Ascending aorta (tissue), 2 donors: ENCODE measurements at regions not wholly inside any gene's neighbourhood (a gene's known extent, or its start where the extent isn't known, plus 50 kb on each side); places are given as distances from the start of the nearest gene placed in this dataset.
A peak's percentile ranks its signal among the peaks of the same experiment; 100 is the strongest.

Source experiments
- DNase-seq, 2 donors: peaks; one replicate each; pipeline ENCODE4 v3.0.0-alpha.2; 2019; ENCODE audit warnings: low spot score in 2 of 2
- H3K27ac ChIP-seq, 2 donors: fragments of 200-600 bp; sonication (generic); one replicate each; pipeline ENCODE4 v1.5.1; 2016 to 2017; ENCODE audit warnings: mild to moderate bottlenecking in 1 of 2
- H3K27me3 ChIP-seq: fragments of 200-600 bp; sonication (generic); one replicate; pipeline ENCODE4 v1.5.1; 2017
- H3K36me3 ChIP-seq, 2 donors: fragments of 200-600 bp; sonication (generic); one replicate each; pipeline ENCODE4 v1.5.1; 2016
- H3K4me1 ChIP-seq, 2 donors: fragments of 200-600 bp; sonication (generic); one replicate each; pipeline ENCODE4 v1.5.1; 2016 to 2017; ENCODE audit warnings: mild to moderate bottlenecking in 1 of 2
- H3K4me3 ChIP-seq, 2 donors: fragments of 200-600 bp; sonication (generic); one replicate each; pipeline ENCODE4 v1.5.1; 2016 to 2017; ENCODE audit warnings: mild to moderate bottlenecking in 1 of 2
- H3K9me3 ChIP-seq, 2 donors: fragments of 200-600 bp; sonication (generic); one replicate each; pipeline ENCODE4 v1.5.1; 2016
- CTCF ChIP-seq, 3 experiments: fragments of 200-600 bp in 2 of 3; fragments of 450-650 bp in 1 of 3; sonication (generic) in 2 of 3; IDR thresholded peaks; one replicate each; pipeline ENCODE4 v1.5.1; 2016 to 2019; ENCODE audit warnings: antibody characterized with exemption in 3 of 3, mild to moderate bottlenecking in 1 of 3, moderate library complexity in 1 of 3
- intact Hi-C: fragments of 100-400 bp; cut with DNase I; formaldehyde crosslinking; loops from one replicate; pipeline ENCODE4 v1.15.1; 2023

DNA sequence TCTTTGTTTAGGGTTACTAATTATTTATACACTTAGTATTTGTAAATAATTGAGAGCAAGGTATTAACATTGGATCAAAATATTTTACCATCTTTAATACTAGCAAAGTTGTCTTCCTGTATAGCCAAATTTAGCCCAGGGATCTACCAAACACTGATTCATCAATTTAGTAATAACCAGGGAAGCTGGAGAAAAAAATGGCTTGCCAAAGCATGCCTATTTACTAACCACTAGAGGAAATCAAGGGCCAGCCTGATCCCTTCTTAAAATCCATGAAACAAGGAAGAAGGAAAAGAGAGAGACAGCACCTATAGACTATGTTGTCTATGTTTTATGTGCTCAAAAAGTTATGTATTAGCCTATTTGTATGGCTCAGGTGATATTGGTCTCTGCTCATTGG lies 450.3 kb upstream of the GJE1 start:
- H3K36me3 ChIP-seq: no peaks in the 10 kb centered on the region
- H3K27me3 ChIP-seq: no peaks in the 10 kb centered on the region
- H3K4me3 ChIP-seq: no peak overlapping the region
- no peak for TF ChIP-seq CTCF (IDR thresholded peaks at IDR 0.05)
- no peaks in the 10 kb centered on the region for H3K4me1 ChIP-seq
- H3K9me3 ChIP-seq: no peaks in the 10 kb centered on the region
- no peak overlapping the region for H3K27ac ChIP-seq
- intact Hi-C loops: no loop called here
- no peak for DNase-seq

GRCh38 chr6:141677598-141678211 lies 455.0 kb upstream of the GJE1 start:
- Histone ChIP-seq H3K36me3 (no peaks in the 10 kb centered on the region), H3K9me3 (no peaks in the 10 kb centered on the region), H3K27me3 (no peaks in the 10 kb centered on the region), H3K27ac (no peak overlapping the region), H3K4me1 (no peaks in the 10 kb centered on the region), H3K4me3 (no peak overlapping the region)
- intact Hi-C loops: no loop called here
- TF ChIP-seq CTCF (IDR thresholded peaks at IDR 0.05): peak in 2 of 3 experiments; percentile 22 to 40
- no peak for DNase-seq

- intact Hi-C loops: no loop called here
- no peaks in the 10 kb centered on the region for H3K9me3 ChIP-seq
- no peaks in the 10 kb centered on the region for H3K4me1 ChIP-seq
- H3K27me3 ChIP-seq: no peaks in the 10 kb centered on the region
- H3K36me3 ChIP-seq: no peaks in the 10 kb centered on the region
- no peak overlapping the region for H3K4me3 ChIP-seq
- no peak overlapping the region for H3K27ac ChIP-seq
- no peak for DNase-seq
- TF ChIP-seq CTCF (IDR thresholded peaks at IDR 0.05): peak in 1 of 3 experiments; percentile 34
Observed at GRCh38 chr6:141675957-141676356, 456.8 kb upstream of the GJE1 start.

- H3K27ac ChIP-seq: no peak overlapping the region
- no peaks in the 10 kb centered on the region for H3K9me3 ChIP-seq
- no peak for DNase-seq
- H3K36me3 ChIP-seq: no peaks in the 10 kb centered on the region
- no peak for TF ChIP-seq CTCF (IDR thresholded peaks at IDR 0.05)
- H3K4me3 ChIP-seq: no peak overlapping the region
- intact Hi-C loops: no loop called here
- H3K4me1 ChIP-seq: no peaks in the 10 kb centered on the region
- H3K27me3 ChIP-seq: no peaks in the 10 kb centered on the region
Observed at GRCh38 chr6:141669141-141669540, 463.6 kb upstream of the GJE1 start.

DNA sequence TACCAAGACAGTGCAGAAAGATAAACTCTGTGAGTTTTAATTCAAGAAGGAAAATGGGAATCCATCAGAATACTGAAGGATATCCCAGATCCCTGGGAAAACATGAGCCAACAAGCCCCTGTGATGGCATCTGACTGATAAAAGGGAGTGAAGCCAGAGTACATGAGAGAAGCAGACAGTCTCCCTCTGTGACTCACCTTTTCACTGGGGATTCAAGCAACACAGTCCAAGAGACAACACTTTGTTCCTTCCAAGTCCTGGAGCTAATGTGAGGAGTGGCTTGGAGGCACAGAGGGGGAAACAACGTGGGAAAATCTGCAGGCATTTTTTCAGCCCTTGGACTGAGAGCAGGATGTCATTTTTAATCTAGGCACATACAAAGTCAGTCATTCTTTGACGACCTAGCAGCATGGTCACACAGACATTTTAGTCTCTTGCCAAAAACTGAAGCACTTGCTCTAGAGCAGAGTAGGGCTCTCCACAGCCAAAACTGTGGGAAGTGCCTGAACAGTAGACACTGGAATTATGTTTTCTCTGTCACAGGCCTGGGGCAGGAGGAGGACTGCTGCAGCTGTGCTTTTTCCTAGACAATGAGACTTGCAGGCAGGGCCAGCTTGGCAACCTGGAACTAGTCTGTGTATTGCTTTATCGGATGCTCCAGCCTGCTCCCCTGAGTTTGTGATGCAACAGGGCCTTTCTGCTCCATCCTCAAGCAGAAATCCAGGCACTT lies 465.0 kb upstream of the GJE1 start:
- Histone ChIP-seq H3K27me3 (no peaks in the 10 kb centered on the region), H3K36me3 (no peaks in the 10 kb centered on the region), H3K9me3 (no peaks in the 10 kb centered on the region), H3K27ac (no peak overlapping the region), H3K4me1 (no peaks in the 10 kb centered on the region), H3K4me3 (no peak overlapping the region)
- intact Hi-C loops: no loop called here
- no peak for DNase-seq
- no peak for TF ChIP-seq CTCF (IDR thresholded peaks at IDR 0.05)
